AG09309 (cell line): ENCODE measurements at regions not wholly inside any gene's neighbourhood (a gene's known extent, or its start where the extent isn't known, plus 50 kb on each side); places are given as distances from the start of the nearest gene placed in this dataset.

Source experiments
- DNase-seq: peaks from one replicate; pipeline ENCODE4 v3.0.0-alpha.2; 2010; ENCODE audit warnings: low read depth
- H3K4me3 ChIP-seq: 2 replicates; pipeline ENCODE4 v1.5.1; 2011; ENCODE audit warnings: mild to moderate bottlenecking, low read depth, low read length, moderate library complexity; ENCODE audit not compliant: control insufficient read depth
- CTCF ChIP-seq: IDR thresholded peaks from 2 replicates; pipeline ENCODE4 v1.5.1; 2011; ENCODE audit warnings: mild to moderate bottlenecking, low read depth, low read length, inconsistent platforms; ENCODE audit not compliant: insufficient read depth, control insufficient read depth; ENCODE audit errors: missing control alignments

GRCh38 chr10:70997236-70997635, 108.9 kb upstream of the PCBD1 start:
- no peak overlapping the region for H3K4me3 ChIP-seq
- no peak for TF ChIP-seq CTCF
- DNase-seq = no peak

GRCh38 chr10:70998086-70998485, 109.7 kb upstream of the PCBD1 start:
- TF ChIP-seq CTCF = no peak
- no peak overlapping the region for H3K4me3 ChIP-seq
- DNase-seq = no peak

GRCh38 chr10:71001470-71001869, 113.1 kb upstream of the PCBD1 start:
- H3K4me3 ChIP-seq = no peak overlapping the region
- TF ChIP-seq CTCF = no peak
- DNase-seq = no peak

GRCh38 chr10:71004176-71005075, 116.1 kb upstream of the PCBD1 start:
- TF ChIP-seq CTCF = no peak
- DNase-seq = no peak
- no peak overlapping the region for H3K4me3 ChIP-seq

- no peak for DNase-seq
- no peak overlapping the region for H3K4me3 ChIP-seq
- no peak for TF ChIP-seq CTCF
These were observed 117.3 kb upstream of the PCBD1 start for GRCh38 chr10:71005337-71006305.

- TF ChIP-seq CTCF = no peak
- H3K4me3 ChIP-seq = no peak overlapping the region
- DNase-seq = no peak
These were observed 118.1 kb upstream of the PCBD1 start for GRCh38 chr10:71006506-71006905.
